K562 (cell line): ENCODE measurements at regions not wholly inside any gene's neighbourhood (a gene's known extent, or its start where the extent isn't known, plus 50 kb on each side); places are given as distances from the start of the nearest gene placed in this dataset.
A peak's percentile ranks its signal among the peaks of the same experiment; 100 is the strongest.

Source experiments
- ARID1B ChIP-seq: fragments of 450-650 bp; IDR thresholded peaks from 2 replicates; pipeline ENCODE4 v1.6.1; 2016; ENCODE audit warnings: antibody characterized with exemption, mild to moderate bottlenecking, inconsistent platforms
- CBX3 ChIP-seq, 2 experiments: IDR thresholded peaks; 1 replicate in 1 of 2; 2 replicates in 1 of 2; pipeline ENCODE4 v1.6.1; 2012; ENCODE audit warnings: inconsistent platforms in 2 of 2, low read length in 2 of 2, borderline replicate concordance in 1 of 2, control low read depth in 1 of 2
- CCNT2 ChIP-seq: IDR thresholded peaks from 2 replicates; pipeline ENCODE4 v1.6.1; 2011; ENCODE audit warnings: borderline replicate concordance, low read depth, mild to moderate bottlenecking, moderate library complexity, mixed read lengths, low read length; ENCODE audit not compliant: insufficient read length; ENCODE audit errors: extremely low read depth
- CHD2 ChIP-seq: IDR thresholded peaks from 2 replicates; pipeline ENCODE4 v1.6.1; 2011; ENCODE audit warnings: low read depth, low read length
- FOXK1 ChIP-seq: sonication (generic); formaldehyde crosslinking; IDR thresholded peaks from 2 replicates; pipeline ENCODE4 v1.8.0; 2022; ENCODE audit warnings: missing genetic modification reagents, mild to moderate bottlenecking, borderline replicate concordance
- HNRNPH1 ChIP-seq: fragments of 200-400 bp; formaldehyde crosslinking; optimal IDR thresholded peaks from 2 replicates; pipeline ENCODE3; 2017; ENCODE audit warnings: low read depth, mild to moderate bottlenecking, low read length, moderate library complexity
- MXI1 ChIP-seq: IDR thresholded peaks from 2 replicates; pipeline ENCODE4 v1.6.1; 2011; ENCODE audit warnings: low read depth, mild to moderate bottlenecking, improper control_type of control experiment, low read length
- NUFIP1 ChIP-seq: fragments of 450-650 bp; IDR thresholded peaks from 2 replicates; pipeline ENCODE4 v1.6.1; 2018; ENCODE audit not compliant: partially characterized antibody
- RBBP5 ChIP-seq: fragments of 200-600 bp; sonication (generic); IDR thresholded peaks from 2 replicates; pipeline ENCODE4 v1.6.1; 2012; ENCODE audit warnings: borderline replicate concordance, mild to moderate bottlenecking, low read length, control low read depth, inconsistent platforms; ENCODE audit not compliant: insufficient read depth, poor library complexity, severe bottlenecking
- TFAP4 ChIP-seq: sonication (generic); formaldehyde crosslinking; IDR thresholded peaks from 2 replicates; pipeline ENCODE4 v1.8.0; 2022; ENCODE audit warnings: missing genetic modification reagents, mild to moderate bottlenecking, moderate library complexity, borderline replicate concordance
- TSC22D4 ChIP-seq: fragments of 450-650 bp; IDR thresholded peaks from 2 replicates; pipeline ENCODE4 v1.6.1; 2016; ENCODE audit warnings: missing genetic modification characterization, missing biosample characterization, control low read depth
- U2AF2 ChIP-seq: fragments of 200-400 bp; formaldehyde crosslinking; optimal IDR thresholded peaks from 2 replicates; pipeline ENCODE3; 2017; ENCODE audit warnings: low read depth, mild to moderate bottlenecking, low read length
- USF1 ChIP-seq: sonication (generic); formaldehyde crosslinking; IDR thresholded peaks from 2 replicates; pipeline ENCODE4 v1.9.0; 2022; ENCODE audit warnings: mild to moderate bottlenecking, missing genetic modification reagents
- ZKSCAN1 ChIP-seq: fragments of 150-350 bp; IDR thresholded peaks from 2 replicates; pipeline ENCODE4 v1.6.1; 2016; ENCODE audit warnings: low read depth, low read length
- ZNF23 ChIP-seq: fragments of 250-450 bp; sonication (Bioruptor Pico); IDR thresholded peaks from 2 replicates; pipeline ENCODE4 v1.4.0; 2020; ENCODE audit warnings: mild to moderate bottlenecking
- ZNF24 ChIP-seq: fragments of 450-650 bp; IDR thresholded peaks from 2 replicates; pipeline ENCODE4 v1.6.1; 2016
- ZSCAN32 ChIP-seq: fragments of 450-650 bp; formaldehyde crosslinking; IDR thresholded peaks from 2 replicates; pipeline ENCODE4 v1.4.0; 2020; ENCODE audit warnings: mild to moderate bottlenecking, moderate library complexity
- TF ChIP-seq, protein P1 (sequence below): fragments of 450-650 bp; formaldehyde crosslinking; IDR thresholded peaks from 2 replicates; pipeline ENCODE4 v1.4.0; 2022; ENCODE audit warnings: missing genetic modification characterization
- TF ChIP-seq, protein P2 (sequence below): fragments of 250-450 bp; sonication (Bioruptor Pico); IDR thresholded peaks from 2 replicates; pipeline ENCODE4 v1.5.0; 2021
- TF ChIP-seq, protein P3 (sequence below), 2 experiments: IDR thresholded peaks in 1 of 2; conservative IDR thresholded peaks in 1 of 2; 2 replicates each; pipeline ENCODE4 v1.6.1; 2016; ENCODE audit warnings: low read depth in 2 of 2, mild to moderate bottlenecking in 1 of 2, missing compliant biosample characterization in 1 of 2, missing genetic modification characterization in 1 of 2, moderate library complexity in 1 of 2
- TF ChIP-seq, protein P4 (sequence below): fragments of 250-450 bp; sonication (Bioruptor Pico); IDR thresholded peaks from 2 replicates; pipeline ENCODE4 v1.9.0; 2021; ENCODE audit warnings: mild to moderate bottlenecking

GRCh38 chr7:29647020-29647654 lies 83.5 kb downstream of the PRR15 start (continued):
- TF ChIP-seq, protein P1, sequence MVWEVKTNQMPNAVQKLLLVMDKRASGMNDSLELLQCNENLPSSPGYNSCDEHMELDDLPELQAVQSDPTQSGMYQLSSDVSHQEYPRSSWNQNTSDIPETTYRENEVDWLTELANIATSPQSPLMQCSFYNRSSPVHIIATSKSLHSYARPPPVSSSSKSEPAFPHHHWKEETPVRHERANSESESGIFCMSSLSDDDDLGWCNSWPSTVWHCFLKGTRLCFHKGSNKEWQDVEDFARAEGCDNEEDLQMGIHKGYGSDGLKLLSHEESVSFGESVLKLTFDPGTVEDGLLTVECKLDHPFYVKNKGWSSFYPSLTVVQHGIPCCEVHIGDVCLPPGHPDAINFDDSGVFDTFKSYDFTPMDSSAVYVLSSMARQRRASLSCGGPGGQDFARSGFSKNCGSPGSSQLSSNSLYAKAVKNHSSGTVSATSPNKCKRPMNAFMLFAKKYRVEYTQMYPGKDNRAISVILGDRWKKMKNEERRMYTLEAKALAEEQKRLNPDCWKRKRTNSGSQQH (CRISPR knock-in tag): no peak
- TF ChIP-seq RBBP5 (no peak), CBX3 (IDR thresholded peaks at IDR 0.05; ENCODE audit: borderline replicate concordance in 1 of 2, low read length in 2 of 2) (no peak), ZSCAN32 (CRISPR knock-in tag) (no peak), CCNT2 (no peak), TFAP4 (no peak; the same call in 1 of the 2 replicates), ZNF24 (no peak), FOXK1 (CRISPR knock-in tag) (no peak), CHD2 (no peak), MXI1 (no peak), U2AF2 (no peak), NUFIP1 (no peak), TSC22D4 (tag) (no peak), USF1 (CRISPR knock-in tag) (no peak), ZKSCAN1 (no peak), HNRNPH1 (no peak), ARID1B (peak; percentile 97), ZNF23 (CRISPR knock-in tag) (no peak)
- TF ChIP-seq, protein P2, sequence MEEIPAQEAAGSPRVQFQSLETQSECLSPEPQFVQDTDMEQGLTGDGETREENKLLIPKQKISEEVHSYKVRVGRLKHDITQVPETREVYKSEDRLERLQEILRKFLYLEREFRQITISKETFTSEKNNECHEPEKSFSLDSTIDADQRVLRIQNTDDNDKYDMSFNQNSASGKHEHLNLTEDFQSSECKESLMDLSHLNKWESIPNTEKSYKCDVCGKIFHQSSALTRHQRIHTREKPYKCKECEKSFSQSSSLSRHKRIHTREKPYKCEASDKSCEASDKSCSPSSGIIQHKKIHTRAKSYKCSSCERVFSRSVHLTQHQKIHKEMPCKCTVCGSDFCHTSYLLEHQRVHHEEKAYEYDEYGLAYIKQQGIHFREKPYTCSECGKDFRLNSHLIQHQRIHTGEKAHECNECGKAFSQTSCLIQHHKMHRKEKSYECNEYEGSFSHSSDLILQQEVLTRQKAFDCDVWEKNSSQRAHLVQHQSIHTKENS (CRISPR knock-in tag): no peak
- TF ChIP-seq, protein P3, sequence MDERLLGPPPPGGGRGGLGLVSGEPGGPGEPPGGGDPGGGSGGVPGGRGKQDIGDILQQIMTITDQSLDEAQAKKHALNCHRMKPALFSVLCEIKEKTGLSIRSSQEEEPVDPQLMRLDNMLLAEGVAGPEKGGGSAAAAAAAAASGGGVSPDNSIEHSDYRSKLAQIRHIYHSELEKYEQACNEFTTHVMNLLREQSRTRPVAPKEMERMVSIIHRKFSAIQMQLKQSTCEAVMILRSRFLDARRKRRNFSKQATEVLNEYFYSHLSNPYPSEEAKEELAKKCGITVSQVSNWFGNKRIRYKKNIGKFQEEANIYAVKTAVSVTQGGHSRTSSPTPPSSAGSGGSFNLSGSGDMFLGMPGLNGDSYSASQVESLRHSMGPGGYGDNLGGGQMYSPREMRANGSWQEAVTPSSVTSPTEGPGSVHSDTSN (CRISPR knock-in tag; IDR thresholded peaks at IDR 0.05; ENCODE audit: low read depth): no peak
- TF ChIP-seq, protein P3 (tag; conservative IDR thresholded peaks at IDR 0.05; ENCODE audit: low read depth): peak; percentile 47; the same call in 1 of the 2 replicates
- TF ChIP-seq, protein P4, sequence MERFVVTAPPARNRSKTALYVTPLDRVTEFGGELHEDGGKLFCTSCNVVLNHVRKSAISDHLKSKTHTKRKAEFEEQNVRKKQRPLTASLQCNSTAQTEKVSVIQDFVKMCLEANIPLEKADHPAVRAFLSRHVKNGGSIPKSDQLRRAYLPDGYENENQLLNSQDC (CRISPR knock-in tag): no peak
